ENCODE measurements at regions not wholly inside any gene's neighbourhood (a gene's known extent, or its start where the extent isn't known, plus 50 kb on each side); places are given as distances from the start of the nearest gene placed in this dataset.
"Not testable (repeated sequence)": the region's sequence is repeated elsewhere in the genome, so short reads cannot be mapped to it uniquely, and the experiment has no call there.

GRCh38 chr2:54065411-54065810 lies 50.0 kb upstream of the ACYP2 start:
- no peak for DNase-seq

GRCh38 chr2:54063967-54064535 lies 51.4 kb upstream of the ACYP2 start:
- DNase-seq: no peak

GRCh38 chr2:54062401-54062800 lies 53.0 kb upstream of the ACYP2 start:
- no peak for DNase-seq

- DNase-seq: no peak
Measured at GRCh38 chr2:54061272-54061671, 54.1 kb upstream of the ACYP2 start.

GRCh38 chr2:54059986-54060385 lies 55.4 kb upstream of the ACYP2 start:
- no peak for DNase-seq

- DNase-seq: no peak
Measured at GRCh38 chr2:54059504-54059903, 55.9 kb upstream of the ACYP2 start.

- DNase-seq: no peak
Measured at GRCh38 chr2:54058449-54058848, 57.0 kb upstream of the ACYP2 start.

GRCh38 chr2:54054774-54055173 lies 60.6 kb upstream of the ACYP2 start:
- no peak for DNase-seq

- DNase-seq: no peak
Measured at GRCh38 chr2:54054271-54054670, 61.1 kb upstream of the ACYP2 start.

GRCh38 chr2:54053830-54054229 lies 61.6 kb upstream of the ACYP2 start:
- DNase-seq: no peak

GRCh38 chr2:54052825-54053718 lies 62.3 kb upstream of the ACYP2 start:
- DNase-seq: peak; percentile 34

GRCh38 chr2:54050445-54050844 lies 65.0 kb upstream of the ACYP2 start:
- no peak for DNase-seq

- DNase-seq: no peak
Measured at GRCh38 chr2:54049365-54049764, 66.0 kb upstream of the ACYP2 start.

- DNase-seq: not testable (repeated sequence)
Measured at GRCh38 chr2:54048896-54049295, 66.5 kb upstream of the ACYP2 start.

- DNase-seq: no peak
Measured at GRCh38 chr2:54048117-54048785, 67.2 kb upstream of the ACYP2 start.

- DNase-seq: no peak
Measured at GRCh38 chr2:54047658-54048057, 67.8 kb upstream of the ACYP2 start.

GRCh38 chr2:54047091-54047490 lies 68.3 kb upstream of the ACYP2 start:
- DNase-seq: peak; percentile 29

- DNase-seq: peak; percentile 6
Measured at GRCh38 chr2:54042897-54043620, 72.3 kb upstream of the PSME4 start.

- no peak for DNase-seq
Measured at GRCh38 chr2:54042341-54042740, 71.5 kb upstream of the PSME4 start.

GRCh38 chr2:54041135-54041534 lies 70.3 kb upstream of the PSME4 start:
- no peak for DNase-seq

- DNase-seq: no peak
Measured at GRCh38 chr2:54040685-54041084, 69.9 kb upstream of the PSME4 start.

GRCh38 chr2:54040250-54040649 lies 69.5 kb upstream of the PSME4 start:
- DNase-seq: no peak

- no peak for DNase-seq
Measured at GRCh38 chr2:54038835-54039234, 68.0 kb upstream of the PSME4 start.
